GM12878 (cell line): ENCODE measurements at regions not wholly inside any gene's neighbourhood (a gene's known extent, or its start where the extent isn't known, plus 50 kb on each side); places are given as distances from the start of the nearest gene placed in this dataset.

ENCODE experiments used
- ATAC-seq: fragments of 200-7000 bp; cut with Tn5 transposase; 3 replicates; pipeline ENCODE4 v1.9.1; 2020; ENCODE audit warnings: mild to moderate bottlenecking, moderate library complexity
- BruUV-seq: library from RNA; stranded (reverse); fragments of 400-500 nt; replicated peaks from 2 replicates; lab custom pipeline; 2021; lab: Mats Ljungman, UMichigan
- CTCF ChIA-PET: fragments of 300-600 bp; sonication (Branson Sonifier 250); formaldehyde crosslinking; extraction: SDS; loops from one replicate; lab custom pipeline; 2021; ENCODE audit warnings: inconsistent platforms; lab: Yijun Ruan, JAX
- POLR2A ChIA-PET: fragments of 350-600 bp; formaldehyde crosslinking; extraction: SDS; loops from one replicate; lab custom pipeline; 2021; ENCODE audit warnings: inconsistent platforms; lab: Charles Lee
- RAD21 ChIA-PET: fragments of 300-600 bp; sonication (Branson Sonifier 250); formaldehyde crosslinking; loops from one replicate; lab custom pipeline; 2023; ENCODE audit warnings: antibody characterized with exemption; ENCODE audit not compliant: unreplicated experiment; lab: Charles Lee
- SMC1A ChIA-PET: fragments of 300-600 bp; sonication (Branson Sonifier 250); formaldehyde crosslinking; loops from one replicate; lab custom pipeline; 2023; ENCODE audit not compliant: unreplicated experiment, uncharacterized antibody; lab: Charles Lee
- DNase-seq: peaks from one replicate; pipeline ENCODE4 v3.0.0-alpha.2; 2011; ENCODE audit warnings: low read depth, low spot score
- FAIRE-seq: peaks from 3 replicates; lab custom pipeline; 2011; peaks lifted over from hg19 to GRCh38; lab: Jason Lieb, UNC
- H2AFZ ChIP-seq: 2 replicates; pipeline ENCODE4 v1.6.0; 2011; ENCODE audit warnings: low read depth, low read length, control low read depth; ENCODE audit not compliant: control insufficient read depth
- H3K27ac ChIP-seq: 2 replicates; pipeline ENCODE4 v1.5.1; 2011; ENCODE audit warnings: control low read depth; ENCODE audit not compliant: control insufficient read depth, insufficient read depth
- H3K27me3 ChIP-seq, 2 experiments: replicated peaks in 1 of 2; 2 replicates each; pipeline versions ENCODE4 v1.6.0 to v1.6.1; 2011; ENCODE audit warnings: low read length in 1 of 2; ENCODE audit not compliant: control insufficient read depth in 2 of 2, insufficient read depth in 2 of 2
- H3K36me3 ChIP-seq, 2 experiments: 2 replicates each; pipeline ENCODE4 v1.5.1; 2011; ENCODE audit warnings: low read length in 1 of 2; ENCODE audit not compliant: control insufficient read depth in 2 of 2, insufficient read depth in 2 of 2
- H3K4me1 ChIP-seq: 2 replicates; pipeline ENCODE4 v1.6.1; 2011; ENCODE audit warnings: mild to moderate bottlenecking, low read length, moderate library complexity, mixed read lengths; ENCODE audit not compliant: control insufficient read depth, insufficient read depth
- H3K4me2 ChIP-seq: 2 replicates; pipeline ENCODE4 v1.6.0; 2011; ENCODE audit warnings: control low read depth; ENCODE audit not compliant: control insufficient read depth, insufficient read depth
- H3K4me3 ChIP-seq: fragments of 200-600 bp; sonication (generic); 2 replicates; pipeline ENCODE4 v1.5.1; 2016
- H3K79me2 ChIP-seq: 2 replicates; pipeline ENCODE4 v1.6.0; 2011; ENCODE audit warnings: low read length; ENCODE audit not compliant: control insufficient read depth, insufficient read depth
- H3K9ac ChIP-seq: 2 replicates; pipeline ENCODE4 v1.8.0; 2011; ENCODE audit warnings: low read length, control low read depth, mixed read lengths; ENCODE audit not compliant: control insufficient read depth, insufficient read depth
- H3K9me3 ChIP-seq: replicated peaks from 3 replicates; pipeline ENCODE4 v1.5.1; 2011; ENCODE audit warnings: mild to moderate bottlenecking, low read length; ENCODE audit not compliant: control insufficient read depth, insufficient read depth
- H4K20me1 ChIP-seq: 2 replicates; pipeline ENCODE4 v1.6.0; 2011; ENCODE audit not compliant: control insufficient read depth, insufficient read depth
- ATF7 ChIP-seq: fragments of 450-650 bp; IDR thresholded peaks from 2 replicates; pipeline ENCODE4 v1.6.1; 2016; ENCODE audit warnings: low read depth, mild to moderate bottlenecking
- CTCF ChIP-seq, 3 experiments: IDR thresholded peaks in 2 of 3; conservative IDR thresholded peaks in 1 of 3; 2 replicates each; pipeline ENCODE4 v1.5.1; 2011; ENCODE audit warnings: low read depth in 3 of 3, low read length in 3 of 3, mild to moderate bottlenecking in 3 of 3, control low read depth in 2 of 3, moderate library complexity in 2 of 3, inconsistent platforms in 1 of 3, mixed read lengths in 1 of 3; ENCODE audit not compliant: control insufficient read depth in 2 of 3, insufficient read depth in 1 of 3; ENCODE audit errors: extremely low read depth in 1 of 3
- ETV6 ChIP-seq, 2 experiments: fragments of 450-650 bp in 1 of 2; IDR thresholded peaks in 1 of 2; conservative IDR thresholded peaks in 1 of 2; 2 replicates each; pipeline ENCODE4 v1.6.1; 2014; ENCODE audit warnings: antibody characterized with exemption in 1 of 2, borderline replicate concordance in 1 of 2, low read depth in 1 of 2, mild to moderate bottlenecking in 1 of 2, moderate library complexity in 1 of 2
- FOS ChIP-seq: IDR thresholded peaks from 3 replicates; pipeline ENCODE4 v1.6.1; 2011; ENCODE audit warnings: borderline replicate concordance; ENCODE audit not compliant: insufficient read length; ENCODE audit errors: extremely low read depth
- FOXK2 ChIP-seq: fragments of 450-650 bp; IDR thresholded peaks from 2 replicates; pipeline ENCODE4 v1.6.1; 2017; ENCODE audit warnings: mild to moderate bottlenecking, moderate library complexity
- MAX ChIP-seq: IDR thresholded peaks from 2 replicates; pipeline ENCODE4 v1.6.1; 2012; ENCODE audit warnings: low read depth, low read length, improper control_type of control experiment
- MLLT1 ChIP-seq: fragments of 450-650 bp; IDR thresholded peaks from 2 replicates; pipeline ENCODE4 v1.6.1; 2016; ENCODE audit warnings: mild to moderate bottlenecking
- POLR2AphosphoS5 ChIP-seq: IDR thresholded peaks from 2 replicates; pipeline ENCODE4 v1.6.1; 2011; ENCODE audit warnings: mild to moderate bottlenecking, low read length, inconsistent platforms
- REST ChIP-seq: IDR thresholded peaks from 2 replicates; pipeline ENCODE4 v1.6.1; 2012; ENCODE audit warnings: mild to moderate bottlenecking, low read depth, low read length
- RFX5 ChIP-seq: IDR thresholded peaks from 2 replicates; pipeline ENCODE4 v1.6.1; 2011; ENCODE audit warnings: low read depth, low read length, improper control_type of control experiment
- SUZ12 ChIP-seq: fragments of 200-600 bp; sonication (generic); IDR thresholded peaks from one replicate; pipeline ENCODE4 v1.6.1; 2018; ENCODE audit warnings: antibody characterized with exemption, mild to moderate bottlenecking; ENCODE audit not compliant: unreplicated experiment
- TBL1XR1 ChIP-seq: IDR thresholded peaks from 2 replicates; pipeline ENCODE4 v1.6.1; 2012; ENCODE audit warnings: low read depth, low read length, improper control_type of control experiment
- WRNIP1 ChIP-seq: IDR thresholded peaks from 2 replicates; pipeline ENCODE4 v1.6.1; 2011; ENCODE audit warnings: low read depth, low read length, improper control_type of control experiment, borderline replicate concordance
- YY1 ChIP-seq: IDR thresholded peaks from 2 replicates; pipeline ENCODE4 v1.6.1; 2011; ENCODE audit warnings: low read depth, mild to moderate bottlenecking, low read length
- WGBS: methylation state at CpG from one replicate; pipeline ENCODE4 v1.1.6; 2016; ENCODE audit warnings: low lambda C conversion rate; ENCODE audit not compliant: insufficient replicate concordance, insufficient coverage; ENCODE audit errors: missing lambda C conversion rate; 5-methylcytosine and 5-hydroxymethylcytosine counted together
- in situ Hi-C: fragments of 300-500 bp; cut with MboI; formaldehyde crosslinking; loops from 9 replicates; pipeline ENCODE4 v1.14.3; 2018; ENCODE audit warnings: mixed read lengths
- intact Hi-C: fragments of 100-400 bp; cut with micrococcal nuclease; formaldehyde crosslinking; loops from one replicate; pipeline ENCODE4 v1.14.2; 2022; ENCODE audit not compliant: unreplicated experiment

- RAD21 ChIA-PET = no interaction called here
- WGBS = 21% methylated on average over 4 of the region's 4 CpGs
- Histone ChIP-seq H3K27ac (no peak overlapping the region), H3K36me3 (no peaks in the 10 kb centered on the region), H3K79me2 (no peaks in the 10 kb centered on the region), H2AFZ (no peak overlapping the region), H3K9ac (no peak overlapping the region), H3K4me2 (no peak overlapping the region), H3K4me3 (no peak overlapping the region), H3K9me3 (no peaks in the 10 kb centered on the region), H4K20me1 (no peaks in the 10 kb centered on the region), H3K4me1 (no peaks in the 10 kb centered on the region), H3K27me3 (no peaks in the 10 kb centered on the region)
- POLR2A ChIA-PET = interaction anchor here (1.0 kb wide), 1 partner anchor 10 kb away, joined by 3 read pairs; no protein-coding TSS in a partner anchor
- FAIRE-seq (no peak), ATAC-seq (no peak), DNase-seq (no peak)
- CTCF ChIA-PET = no interaction called here
- no TSS peak for BruUV-seq
- intact Hi-C loops (no loop called here), in situ Hi-C loops (no loop called here)
- TF ChIP-seq SUZ12 = no peak
- TF ChIP-seq RFX5 = no peak
- no peak for TF ChIP-seq ATF7
- TF ChIP-seq MAX = no peak
- TF ChIP-seq MLLT1 = no peak
- no peak for TF ChIP-seq WRNIP1
- no peak for TF ChIP-seq YY1
- TF ChIP-seq REST = no peak
- no peak for TF ChIP-seq TBL1XR1
- TF ChIP-seq FOS = no peak
- no peak for TF ChIP-seq ETV6 (conservative IDR thresholded peaks at IDR 0.05 in 1 of 2, IDR thresholded peaks at IDR 0.05 in 1 of 2; ENCODE audit: borderline replicate concordance in 1 of 2, low read depth in 1 of 2)
- no peak for TF ChIP-seq POLR2AphosphoS5
- TF ChIP-seq CTCF (IDR thresholded peaks at IDR 0.05 in 2 of 3, conservative IDR thresholded peaks at IDR 0.05 in 1 of 3; ENCODE audit: control insufficient read depth in 2 of 3, extremely low read depth in 1 of 3, insufficient read depth in 1 of 3, low read depth in 3 of 3, low read length in 3 of 3) = no peak
- TF ChIP-seq FOXK2 = no peak
- SMC1A ChIA-PET = interaction anchor here (0.7 to 1.2 kb wide), 3 partner anchors 11 to 129 kb away, joined by 3 read pairs; no protein-coding TSS in a partner anchor
Measured at GRCh38 chr6:79385893-79386292, 151.3 kb downstream of the LCA5 start.
